H1 (cell line): ENCODE measurements at regions not wholly inside any gene's neighbourhood (a gene's known extent, or its start where the extent isn't known, plus 50 kb on each side); places are given as distances from the start of the nearest gene placed in this dataset.

ENCODE experiments used
- EZH2 ChIP-seq: fragments of 200-600 bp; sonication (generic); IDR thresholded peaks from 2 replicates; pipeline ENCODE4 v1.7.1; 2012; ENCODE audit warnings: low read depth, mild to moderate bottlenecking, moderate library complexity, low read length, inconsistent platforms; ENCODE audit not compliant: severe bottlenecking
- HDAC6 ChIP-seq: IDR thresholded peaks from one replicate; pipeline ENCODE4 v1.7.1; 2012; ENCODE audit warnings: low read depth, mild to moderate bottlenecking, inconsistent platforms, low read length, moderate library complexity
- KDM1A ChIP-seq: fragments of 200-600, 300-600 bp; sonication (generic); IDR thresholded peaks from 2 replicates; pipeline ENCODE4 v1.7.1; 2016; ENCODE audit warnings: mild to moderate bottlenecking, low read length, borderline replicate concordance
- POLR2A ChIP-seq, 2 experiments: IDR thresholded peaks; 1 replicate in 1 of 2; 2 replicates in 1 of 2; pipeline ENCODE4 v1.6.1; 2011; ENCODE audit warnings: low read depth in 2 of 2, low read length in 2 of 2, mild to moderate bottlenecking in 2 of 2; ENCODE audit errors: control extremely low read depth in 1 of 2
- POLR2AphosphoS5 ChIP-seq: IDR thresholded peaks from 2 replicates; pipeline ENCODE4 v1.6.1; 2011; ENCODE audit warnings: low read depth, low read length
- RAD21 ChIP-seq, 2 experiments: IDR thresholded peaks in 1 of 2; conservative IDR thresholded peaks in 1 of 2; 2 replicates each; pipeline ENCODE4 v1.6.1; 2011; ENCODE audit warnings: low read depth in 2 of 2, low read length in 2 of 2, improper control_type of control experiment in 1 of 2, inconsistent platforms in 1 of 2, mild to moderate bottlenecking in 1 of 2, moderate library complexity in 1 of 2
- TEAD4 ChIP-seq: IDR thresholded peaks from 2 replicates; pipeline ENCODE4 v1.6.1; 2012; ENCODE audit warnings: low read depth, low read length, inconsistent platforms, mixed read lengths
- TF ChIP-seq, protein P1 (sequence below), 3 experiments: IDR thresholded peaks; 1 replicate in 2 of 3; 2 replicates in 1 of 3; pipeline versions ENCODE4 v1.5.1 to v1.6.1; 2011; ENCODE audit warnings: low read length in 3 of 3, mild to moderate bottlenecking in 3 of 3, inconsistent platforms in 2 of 3, low read depth in 1 of 3, moderate library complexity in 1 of 3; ENCODE audit not compliant: insufficient read depth in 1 of 3; ENCODE audit errors: control extremely low read depth in 1 of 3
- TF ChIP-seq, protein P2 (sequence below): IDR thresholded peaks from 2 replicates; pipeline ENCODE4 v1.6.1; 2012; ENCODE audit warnings: low read length, inconsistent platforms

DNA sequence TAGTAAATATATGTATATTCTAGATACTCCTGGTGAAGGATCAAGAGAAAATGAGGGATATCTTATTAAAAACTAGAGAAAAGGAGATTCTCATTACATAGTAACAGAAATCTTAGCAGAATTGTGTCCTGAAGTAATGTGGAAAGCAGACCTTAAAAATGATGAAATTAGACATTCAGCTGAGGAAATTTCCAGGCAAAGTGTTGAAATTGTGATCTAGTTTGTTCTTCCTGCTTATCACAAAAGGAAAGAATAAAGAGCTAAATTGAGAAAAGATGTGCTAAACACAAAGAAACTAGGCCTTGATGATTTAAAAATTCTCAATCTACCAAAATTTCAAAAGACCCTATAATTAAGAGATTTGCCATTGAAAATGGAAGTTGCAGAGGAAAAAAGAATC is 362.6 kb upstream of the PLSCR5 start:
- TF ChIP-seq HDAC6: no peak
- no peak for TF ChIP-seq POLR2AphosphoS5
- no peak for TF ChIP-seq POLR2A (IDR thresholded peaks at IDR 0.05; ENCODE audit: control extremely low read depth in 1 of 2, low read depth in 2 of 2, low read length in 2 of 2)
- TF ChIP-seq, protein P1, sequence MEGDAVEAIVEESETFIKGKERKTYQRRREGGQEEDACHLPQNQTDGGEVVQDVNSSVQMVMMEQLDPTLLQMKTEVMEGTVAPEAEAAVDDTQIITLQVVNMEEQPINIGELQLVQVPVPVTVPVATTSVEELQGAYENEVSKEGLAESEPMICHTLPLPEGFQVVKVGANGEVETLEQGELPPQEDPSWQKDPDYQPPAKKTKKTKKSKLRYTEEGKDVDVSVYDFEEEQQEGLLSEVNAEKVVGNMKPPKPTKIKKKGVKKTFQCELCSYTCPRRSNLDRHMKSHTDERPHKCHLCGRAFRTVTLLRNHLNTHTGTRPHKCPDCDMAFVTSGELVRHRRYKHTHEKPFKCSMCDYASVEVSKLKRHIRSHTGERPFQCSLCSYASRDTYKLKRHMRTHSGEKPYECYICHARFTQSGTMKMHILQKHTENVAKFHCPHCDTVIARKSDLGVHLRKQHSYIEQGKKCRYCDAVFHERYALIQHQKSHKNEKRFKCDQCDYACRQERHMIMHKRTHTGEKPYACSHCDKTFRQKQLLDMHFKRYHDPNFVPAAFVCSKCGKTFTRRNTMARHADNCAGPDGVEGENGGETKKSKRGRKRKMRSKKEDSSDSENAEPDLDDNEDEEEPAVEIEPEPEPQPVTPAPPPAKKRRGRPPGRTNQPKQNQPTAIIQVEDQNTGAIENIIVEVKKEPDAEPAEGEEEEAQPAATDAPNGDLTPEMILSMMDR (IDR thresholded peaks at IDR 0.05; ENCODE audit: control extremely low read depth in 1 of 3, insufficient read depth in 1 of 3, low read depth in 1 of 3, low read length in 3 of 3): no peak
- TF ChIP-seq KDM1A: no peak
- no peak for TF ChIP-seq RAD21 (IDR thresholded peaks at IDR 0.05 in 1 of 2, conservative IDR thresholded peaks at IDR 0.05 in 1 of 2; ENCODE audit: low read depth in 2 of 2, low read length in 2 of 2)
- TF ChIP-seq, protein P2, sequence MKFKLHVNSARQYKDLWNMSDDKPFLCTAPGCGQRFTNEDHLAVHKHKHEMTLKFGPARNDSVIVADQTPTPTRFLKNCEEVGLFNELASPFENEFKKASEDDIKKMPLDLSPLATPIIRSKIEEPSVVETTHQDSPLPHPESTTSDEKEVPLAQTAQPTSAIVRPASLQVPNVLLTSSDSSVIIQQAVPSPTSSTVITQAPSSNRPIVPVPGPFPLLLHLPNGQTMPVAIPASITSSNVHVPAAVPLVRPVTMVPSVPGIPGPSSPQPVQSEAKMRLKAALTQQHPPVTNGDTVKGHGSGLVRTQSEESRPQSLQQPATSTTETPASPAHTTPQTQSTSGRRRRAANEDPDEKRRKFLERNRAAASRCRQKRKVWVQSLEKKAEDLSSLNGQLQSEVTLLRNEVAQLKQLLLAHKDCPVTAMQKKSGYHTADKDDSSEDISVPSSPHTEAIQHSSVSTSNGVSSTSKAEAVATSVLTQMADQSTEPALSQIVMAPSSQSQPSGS: no peak
- no peak for TF ChIP-seq EZH2
- no peak for TF ChIP-seq TEAD4
